ENCODE measurements at regions not wholly inside any gene's neighbourhood (a gene's known extent, or its start where the extent isn't known, plus 50 kb on each side); places are given as distances from the start of the nearest gene placed in this dataset.
"Not testable (repeated sequence)": the region's sequence is repeated elsewhere in the genome, so short reads cannot be mapped to it uniquely, and the experiment has no call there.

DNA sequence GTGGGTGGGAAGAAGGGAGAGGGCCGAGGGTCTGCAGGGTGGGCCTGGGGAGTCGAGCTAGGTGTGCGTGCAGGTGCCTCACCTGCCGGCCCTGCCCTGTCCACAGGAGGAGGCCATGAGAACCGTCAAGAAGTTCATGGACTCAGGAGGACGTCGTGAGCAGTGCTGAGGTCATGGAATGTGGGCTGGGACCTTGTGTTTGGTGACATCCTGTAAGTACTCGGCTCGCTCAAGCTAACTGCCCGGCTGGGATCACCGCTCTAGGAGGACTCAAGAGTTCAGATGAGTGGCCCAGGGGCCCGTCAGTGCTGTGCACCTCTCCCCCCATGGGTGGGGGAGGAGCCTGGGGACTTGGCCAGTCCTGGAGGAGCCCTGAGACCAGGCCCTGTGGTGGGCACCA is 4444.0 kb upstream of the TPTE start:
- not testable (repeated sequence) for H3K4me3 ChIP-seq (replicated peaks; ENCODE audit: insufficient read depth, low read length); H3K27ac ChIP-seq (replicated peaks); H3K27me3 ChIP-seq (ENCODE audit: insufficient read depth, poor library complexity, severe bottlenecking); DNase-seq (ENCODE audit: low read depth in 1 of 2, low spot score in 1 of 2)

GRCh38 chr21:6078902-6079301 is 4442.5 kb upstream of the TPTE start:
- not testable (repeated sequence) for H3K4me3 ChIP-seq (replicated peaks; ENCODE audit: insufficient read depth, low read length); H3K27me3 ChIP-seq (ENCODE audit: insufficient read depth, poor library complexity, severe bottlenecking); H3K27ac ChIP-seq (replicated peaks); DNase-seq (ENCODE audit: low read depth in 1 of 2, low spot score in 1 of 2)

DNA sequence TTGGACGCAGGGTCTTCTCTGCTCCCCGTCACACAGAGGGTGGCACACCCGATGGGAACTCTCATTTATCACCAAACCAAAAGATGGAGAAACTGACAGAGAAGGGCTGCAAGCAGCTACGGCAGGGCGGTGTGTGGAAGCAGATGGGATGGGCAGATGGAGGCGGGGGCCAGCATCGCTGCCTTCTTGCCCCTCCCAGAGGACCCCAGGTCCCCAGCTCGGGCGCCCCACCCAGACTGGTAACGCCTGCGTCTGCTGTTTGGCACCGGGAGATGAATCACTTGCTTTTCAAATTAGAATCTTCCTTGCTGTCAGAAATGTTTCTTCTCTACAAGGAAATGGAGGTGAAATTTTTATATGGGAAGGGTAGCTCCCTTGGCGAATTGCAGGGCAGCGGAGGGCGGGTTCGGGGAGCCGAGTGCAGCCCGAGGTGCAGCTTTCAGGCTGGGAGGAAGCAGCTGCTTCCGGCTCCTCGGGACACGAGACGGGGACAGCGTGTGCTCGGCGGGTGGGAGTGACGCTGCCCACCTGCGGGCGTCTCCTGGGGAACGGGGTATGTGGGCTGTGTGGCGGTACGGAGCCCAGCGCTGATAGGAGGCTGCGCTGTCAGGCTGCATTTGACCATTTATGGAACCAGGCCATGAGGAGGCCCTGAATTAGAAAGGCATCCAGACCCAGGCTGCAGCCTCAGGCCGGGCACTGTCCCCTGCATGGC is 4440.3 kb upstream of the TPTE start:
- H3K4me3 ChIP-seq (replicated peaks; ENCODE audit: insufficient read depth, low read length); DNase-seq (ENCODE audit: low read depth in 1 of 2, low spot score in 1 of 2); H3K27me3 ChIP-seq (ENCODE audit: insufficient read depth, poor library complexity, severe bottlenecking); H3K27ac ChIP-seq (replicated peaks): not testable (repeated sequence)

DNA sequence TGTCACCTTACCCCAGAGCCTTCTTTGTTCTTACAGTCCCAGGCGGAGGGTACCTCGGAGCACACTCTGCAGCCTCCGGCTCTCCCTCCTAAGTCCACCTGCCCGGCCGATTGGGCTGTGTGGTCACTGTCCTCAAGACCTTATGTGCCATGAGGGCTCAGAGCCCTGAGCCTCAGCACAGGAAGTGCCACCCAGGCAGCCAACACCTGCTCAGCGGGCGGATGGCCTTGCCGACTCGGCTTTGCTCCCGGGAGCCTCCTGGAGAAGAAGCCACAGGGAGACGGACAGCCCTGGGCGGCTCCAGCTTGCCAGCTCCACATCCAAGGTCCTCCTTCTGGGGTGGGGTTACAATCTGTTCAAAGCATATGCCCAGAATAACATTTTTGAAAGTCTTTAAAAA is 4439.2 kb upstream of the TPTE start:
- DNase-seq (ENCODE audit: low read depth in 1 of 2, low spot score in 1 of 2); H3K27me3 ChIP-seq (ENCODE audit: insufficient read depth, poor library complexity, severe bottlenecking); H3K4me3 ChIP-seq (replicated peaks; ENCODE audit: insufficient read depth, low read length); H3K27ac ChIP-seq (replicated peaks): not testable (repeated sequence)

- not testable (repeated sequence) for DNase-seq (ENCODE audit: low read depth in 1 of 2, low spot score in 1 of 2); H3K4me3 ChIP-seq (replicated peaks; ENCODE audit: insufficient read depth, low read length); H3K27ac ChIP-seq (replicated peaks); H3K27me3 ChIP-seq (ENCODE audit: insufficient read depth, poor library complexity, severe bottlenecking)
Measured at GRCh38 chr21:6083574-6084120, 4437.7 kb upstream of the TPTE start.

GRCh38 chr21:6086038-6086437 is 4435.3 kb upstream of the TPTE start:
- not testable (repeated sequence) for H3K27ac ChIP-seq (replicated peaks); H3K27me3 ChIP-seq (ENCODE audit: insufficient read depth, poor library complexity, severe bottlenecking); H3K4me3 ChIP-seq (replicated peaks; ENCODE audit: insufficient read depth, low read length); DNase-seq (ENCODE audit: low read depth in 1 of 2, low spot score in 1 of 2)

GRCh38 chr21:6087579-6088178 is 4433.7 kb upstream of the TPTE start:
- not testable (repeated sequence) for H3K4me3 ChIP-seq (replicated peaks; ENCODE audit: insufficient read depth, low read length); H3K27me3 ChIP-seq (ENCODE audit: insufficient read depth, poor library complexity, severe bottlenecking); H3K27ac ChIP-seq (replicated peaks); DNase-seq (ENCODE audit: low read depth in 1 of 2, low spot score in 1 of 2)

- H3K27ac ChIP-seq (replicated peaks); H3K4me3 ChIP-seq (replicated peaks; ENCODE audit: insufficient read depth, low read length); DNase-seq (ENCODE audit: low read depth in 1 of 2, low spot score in 1 of 2); H3K27me3 ChIP-seq (ENCODE audit: insufficient read depth, poor library complexity, severe bottlenecking): not testable (repeated sequence)
Measured at GRCh38 chr21:6090286-6090908, 4431.0 kb upstream of the TPTE start.

DNA sequence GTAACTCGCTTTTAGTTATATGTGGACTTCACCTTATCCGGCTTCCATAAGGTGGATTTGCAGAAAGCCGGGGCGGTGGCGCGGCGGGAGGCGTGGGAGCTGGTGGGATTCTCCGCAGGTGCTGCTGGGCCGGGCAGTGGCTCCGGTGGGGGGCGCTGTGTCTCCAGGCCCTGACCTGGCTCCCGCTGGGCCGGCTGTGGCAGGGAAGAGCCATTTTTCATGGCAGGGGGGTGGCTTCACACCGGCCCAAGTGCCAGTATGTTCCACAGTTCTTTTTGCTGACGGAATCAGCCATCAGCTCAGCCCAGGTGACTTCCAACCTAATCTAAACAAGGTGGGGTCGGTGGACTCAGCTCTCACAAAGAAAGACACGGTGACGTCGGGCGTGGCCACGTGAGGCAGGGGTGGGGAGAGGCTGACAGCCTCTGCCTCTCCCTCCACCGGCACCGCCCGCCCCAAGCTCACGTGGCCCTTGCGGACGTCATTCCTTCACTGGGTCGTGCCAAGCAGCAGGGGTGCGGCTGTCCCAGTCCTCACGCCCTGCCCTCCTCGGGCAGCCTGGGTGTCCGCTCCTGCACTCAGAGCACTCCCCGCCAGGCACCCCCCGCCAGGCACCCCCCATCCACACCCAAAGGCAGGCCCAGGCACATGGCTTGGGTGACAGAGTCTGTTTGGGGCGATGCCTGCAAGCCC is 4429.9 kb upstream of the TPTE start:
- H3K4me3 ChIP-seq (replicated peaks; ENCODE audit: insufficient read depth, low read length); H3K27ac ChIP-seq (replicated peaks); DNase-seq (ENCODE audit: low read depth in 1 of 2, low spot score in 1 of 2); H3K27me3 ChIP-seq (ENCODE audit: insufficient read depth, poor library complexity, severe bottlenecking): not testable (repeated sequence)

GRCh38 chr21:6092401-6092800 is 4429.0 kb upstream of the TPTE start:
- H3K4me3 ChIP-seq (replicated peaks; ENCODE audit: insufficient read depth, low read length); DNase-seq (ENCODE audit: low read depth in 1 of 2, low spot score in 1 of 2); H3K27ac ChIP-seq (replicated peaks); H3K27me3 ChIP-seq (ENCODE audit: insufficient read depth, poor library complexity, severe bottlenecking): not testable (repeated sequence)

GRCh38 chr21:6093419-6093818 is 4428.0 kb upstream of the TPTE start:
- peak in 1 of 2 experiments; percentile 20 for DNase-seq (ENCODE audit: low read depth in 1 of 2, low spot score in 1 of 2)
- H3K27ac ChIP-seq (replicated peaks); H3K27me3 ChIP-seq (ENCODE audit: insufficient read depth, poor library complexity, severe bottlenecking); H3K4me3 ChIP-seq (replicated peaks; ENCODE audit: insufficient read depth, low read length): not testable (repeated sequence)

DNA sequence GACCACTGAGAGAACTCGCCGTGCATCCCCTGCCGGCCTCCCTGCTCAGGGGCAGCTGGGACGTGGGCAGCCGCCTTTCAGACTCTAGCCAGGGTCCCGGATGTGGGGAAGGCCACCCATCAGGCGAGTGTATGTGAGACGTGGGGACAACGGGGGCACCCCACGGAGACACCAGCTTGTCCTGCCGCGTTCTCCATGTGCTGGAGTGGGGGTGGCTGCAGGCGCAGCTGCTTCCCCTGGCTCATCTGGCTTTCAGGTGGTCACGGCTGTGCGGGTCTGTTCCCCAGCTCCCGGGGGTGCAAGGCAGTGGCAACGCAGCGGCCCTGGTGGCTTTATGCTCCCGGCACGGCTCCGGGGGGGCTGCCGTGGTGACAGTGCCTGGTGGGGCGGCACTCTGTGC is 4427.5 kb upstream of the TPTE start:
- not testable (repeated sequence) for H3K27me3 ChIP-seq (ENCODE audit: insufficient read depth, poor library complexity, severe bottlenecking); DNase-seq (ENCODE audit: low read depth in 1 of 2, low spot score in 1 of 2); H3K27ac ChIP-seq (replicated peaks); H3K4me3 ChIP-seq (replicated peaks; ENCODE audit: insufficient read depth, low read length)

- H3K27me3 ChIP-seq (ENCODE audit: insufficient read depth, poor library complexity, severe bottlenecking); H3K4me3 ChIP-seq (replicated peaks; ENCODE audit: insufficient read depth, low read length); H3K27ac ChIP-seq (replicated peaks); DNase-seq (ENCODE audit: low read depth in 1 of 2, low spot score in 1 of 2): not testable (repeated sequence)
Measured at GRCh38 chr21:6095304-6095703, 4426.1 kb upstream of the TPTE start.

DNA sequence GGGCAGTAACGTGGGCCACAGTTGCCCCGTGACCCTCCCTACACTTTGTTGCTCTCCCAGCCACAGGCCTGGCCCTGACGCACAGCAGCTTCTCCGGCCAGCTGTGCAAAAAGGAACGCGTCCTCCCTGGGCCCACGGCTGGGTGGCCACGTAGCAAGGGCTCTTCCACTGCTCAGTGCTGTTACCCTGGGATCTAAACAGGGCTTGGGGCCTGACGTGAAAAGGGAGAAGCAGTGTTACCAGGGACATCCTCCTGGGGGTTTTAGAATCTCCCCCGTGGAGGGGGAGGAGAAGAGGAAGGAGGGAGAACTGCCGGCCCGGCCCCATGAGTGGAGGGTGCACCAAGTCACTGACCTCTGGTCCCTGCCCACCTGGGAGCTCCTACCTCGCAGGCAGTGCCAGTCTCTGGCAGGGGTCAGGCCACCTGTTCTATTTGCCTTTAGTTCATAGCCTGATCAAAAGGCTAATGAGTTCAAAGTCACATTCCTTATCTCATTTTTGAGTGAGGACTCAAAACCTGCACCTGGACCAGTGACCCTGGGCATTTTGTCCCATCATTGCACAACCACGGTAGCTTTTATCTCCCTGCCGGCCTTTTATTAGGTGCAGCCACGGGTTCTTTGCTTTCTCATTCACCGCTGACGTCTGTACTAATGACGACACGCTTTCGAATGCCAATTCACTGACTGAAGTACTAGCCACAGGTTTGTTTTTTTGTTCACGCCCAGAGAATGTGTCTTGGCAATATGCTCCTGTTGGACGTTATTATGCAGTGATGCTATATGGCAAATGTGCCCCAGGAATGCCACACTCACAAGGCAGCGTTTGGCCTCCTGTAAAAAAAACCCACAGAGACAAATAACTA is 4424.6 kb upstream of the TPTE start:
- not testable (repeated sequence) for DNase-seq (ENCODE audit: low read depth in 1 of 2, low spot score in 1 of 2); H3K27ac ChIP-seq (replicated peaks); H3K27me3 ChIP-seq (ENCODE audit: insufficient read depth, poor library complexity, severe bottlenecking); H3K4me3 ChIP-seq (replicated peaks; ENCODE audit: insufficient read depth, low read length)
